ENCODE measurements at regions not wholly inside any gene's neighbourhood (a gene's known extent, or its start where the extent isn't known, plus 50 kb on each side); places are given as distances from the start of the nearest gene placed in this dataset.

DNA sequence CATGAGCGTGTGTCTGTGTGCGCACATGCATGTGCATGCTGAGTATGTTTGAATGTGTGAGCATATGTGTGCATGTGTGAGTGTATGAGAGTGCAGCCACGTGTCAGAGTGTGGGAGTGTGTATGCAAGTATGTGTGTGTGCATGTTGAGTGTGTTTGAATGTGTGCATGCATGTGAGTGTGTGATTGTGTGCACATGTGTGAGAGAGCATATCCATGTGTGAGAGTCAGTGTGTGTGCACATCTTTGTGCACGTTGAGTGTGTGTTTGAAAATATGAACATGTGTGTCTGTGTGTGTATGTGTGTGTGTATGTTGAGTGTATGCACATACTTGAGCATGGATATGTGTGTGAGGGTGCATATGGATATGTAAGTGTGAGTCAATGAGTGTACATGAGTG, 730.8 kb downstream of the VRK1 start:
- Histone ChIP-seq H3K9me3 (replicated peaks in 1 of 2; ENCODE audit: control insufficient read depth in 2 of 2, insufficient read depth in 1 of 2, low read depth in 1 of 2, low read length in 2 of 2) (no peaks in the 10 kb centered on the region), H2BK15ac (ENCODE audit: low read length) (no peak overlapping the region), H2BK120ac (ENCODE audit: low read depth, low read length) (no peak overlapping the region), H3K23ac (ENCODE audit: low read depth, low read length, poor library complexity) (peak overlapping the region; percentile 11), H3K4me3 (ENCODE audit: low read length in 2 of 2) (peak overlapping the region in 1 of 2 donors; percentile 20), H2AK5ac (ENCODE audit: low read depth, low read length) (no peak overlapping the region), H3K27me3 (ENCODE audit: control insufficient read depth in 3 of 3, insufficient read depth in 3 of 3, low read depth in 1 of 3, low read length in 3 of 3) (no peaks in the 10 kb centered on the region), H3K4me2 (ENCODE audit: insufficient read depth, low read length, poor library complexity, severe bottlenecking) (no peak overlapping the region), H3K4ac (ENCODE audit: low read length) (no peak overlapping the region), H3K9ac (ENCODE audit: low read depth, low read length, poor library complexity) (no peak overlapping the region), H3K36me3 (replicated peaks in 1 of 2; ENCODE audit: control insufficient read depth in 2 of 2, insufficient read depth in 2 of 2, low read length in 2 of 2) (no peaks in the 10 kb centered on the region), H3K79me1 (ENCODE audit: low read depth, low read length) (no peaks in the 10 kb centered on the region), H2AFZ (ENCODE audit: low read length) (no peak overlapping the region), H3K4me1 (ENCODE audit: control insufficient read depth in 2 of 2, insufficient read depth in 1 of 2, low read depth in 1 of 2, low read length in 2 of 2) (no peaks in the 10 kb centered on the region), H3K27ac (replicated peaks; ENCODE audit: low read length) (no peak overlapping the region), H4K91ac (ENCODE audit: low read depth, low read length, poor library complexity) (no peak overlapping the region), H2BK12ac (ENCODE audit: low read length) (no peak overlapping the region), H3K14ac (ENCODE audit: low read length) (no peak overlapping the region), H4K8ac (ENCODE audit: low read depth, low read length) (no peak overlapping the region), H2BK5ac (ENCODE audit: low read length) (no peak overlapping the region), H3K18ac (ENCODE audit: low read length) (no peak overlapping the region)
- no CpG with 5 or more reads among the region's 4 CpGs for WGBS, 2 donors (ENCODE audit: extremely low coverage in 2 of 2, insufficient read length in 2 of 2, insufficient replicate concordance in 1 of 2)
- no peak for DNase-seq (ENCODE audit: low spot score)

DNA sequence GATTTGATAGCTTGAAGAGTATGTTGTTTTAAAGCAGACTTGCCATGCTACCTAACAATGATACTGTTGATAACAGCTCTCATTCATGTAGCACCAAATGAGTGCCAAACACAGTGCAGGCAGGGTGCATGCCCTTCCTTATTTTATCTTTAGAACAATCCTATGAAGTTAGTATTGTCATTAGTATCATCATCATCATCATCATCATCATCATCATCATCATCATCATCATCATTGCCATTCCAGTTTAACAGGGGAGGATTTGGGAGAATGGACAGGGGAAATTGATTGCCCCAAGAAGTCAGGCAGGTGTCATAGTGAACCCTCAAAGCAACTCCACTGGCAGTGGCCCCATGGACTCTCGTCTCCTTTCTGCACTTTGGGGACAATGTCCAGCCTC, 734.9 kb downstream of the VRK1 start:
- no peaks in the 10 kb centered on the region for H3K27me3 ChIP-seq (ENCODE audit: control insufficient read depth in 3 of 3, insufficient read depth in 3 of 3, low read depth in 1 of 3, low read length in 3 of 3)
- H3K23ac ChIP-seq (ENCODE audit: low read depth, low read length, poor library complexity), result no peak overlapping the region
- no peaks in the 10 kb centered on the region for H3K36me3 ChIP-seq (replicated peaks in 1 of 2; ENCODE audit: control insufficient read depth in 2 of 2, insufficient read depth in 2 of 2, low read length in 2 of 2)
- no peak overlapping the region for H2AFZ ChIP-seq (ENCODE audit: low read length)
- no peak overlapping the region for H2BK120ac ChIP-seq (ENCODE audit: low read depth, low read length)
- no peaks in the 10 kb centered on the region for H3K9me3 ChIP-seq (replicated peaks in 1 of 2; ENCODE audit: control insufficient read depth in 2 of 2, insufficient read depth in 1 of 2, low read depth in 1 of 2, low read length in 2 of 2)
- H2BK5ac ChIP-seq (ENCODE audit: low read length), result no peak overlapping the region
- no peak overlapping the region for H3K4me3 ChIP-seq (ENCODE audit: low read length in 2 of 2)
- H3K79me1 ChIP-seq (ENCODE audit: low read depth, low read length), result no peaks in the 10 kb centered on the region
- H2BK12ac ChIP-seq (ENCODE audit: low read length), result no peak overlapping the region
- H2BK15ac ChIP-seq (ENCODE audit: low read length), result no peak overlapping the region
- H4K8ac ChIP-seq (ENCODE audit: low read depth, low read length), result no peak overlapping the region
- H3K9ac ChIP-seq (ENCODE audit: low read depth, low read length, poor library complexity), result no peak overlapping the region
- no peaks in the 10 kb centered on the region for H3K4me1 ChIP-seq (ENCODE audit: control insufficient read depth in 2 of 2, insufficient read depth in 1 of 2, low read depth in 1 of 2, low read length in 2 of 2)
- no peak overlapping the region for H4K91ac ChIP-seq (ENCODE audit: low read depth, low read length, poor library complexity)
- no peak overlapping the region for H3K4ac ChIP-seq (ENCODE audit: low read length)
- no CpG with 5 or more reads among the region's 1 CpG for WGBS, 2 donors (ENCODE audit: extremely low coverage in 2 of 2, insufficient read length in 2 of 2, insufficient replicate concordance in 1 of 2)
- no peak overlapping the region for H3K14ac ChIP-seq (ENCODE audit: low read length)
- no peak overlapping the region for H3K27ac ChIP-seq (replicated peaks; ENCODE audit: low read length)
- H3K18ac ChIP-seq (ENCODE audit: low read length), result no peak overlapping the region
- H3K4me2 ChIP-seq (ENCODE audit: insufficient read depth, low read length, poor library complexity, severe bottlenecking), result no peak overlapping the region
- no peak for DNase-seq (ENCODE audit: low spot score)
- H2AK5ac ChIP-seq (ENCODE audit: low read depth, low read length), result no peak overlapping the region

DNA sequence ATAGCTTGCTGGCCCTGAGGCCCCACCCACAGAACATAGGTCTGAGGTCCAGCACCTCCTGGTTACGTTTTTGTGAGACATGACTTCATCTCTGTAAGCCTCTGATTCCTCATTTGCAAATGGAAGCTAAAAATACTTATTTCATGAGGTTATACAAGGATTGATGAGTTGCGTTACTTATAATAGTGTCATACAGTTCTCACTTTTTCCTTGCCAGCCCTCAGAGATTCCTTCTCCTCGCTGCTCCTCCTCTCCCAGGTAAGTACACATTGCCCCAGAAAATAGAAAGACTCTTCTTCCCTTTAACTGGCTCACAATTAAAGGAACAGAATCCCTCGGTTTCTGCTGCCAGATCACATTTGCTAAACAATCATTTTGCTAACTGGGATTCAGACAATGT, 739.2 kb downstream of the VRK1 start:
- WGBS, 2 donors (ENCODE audit: extremely low coverage in 2 of 2, insufficient read length in 2 of 2, insufficient replicate concordance in 1 of 2), result no CpG with 5 or more reads among the region's 4 CpGs
- H3K4ac ChIP-seq (ENCODE audit: low read length), result no peak overlapping the region
- H2BK12ac ChIP-seq (ENCODE audit: low read length), result no peak overlapping the region
- H2BK120ac ChIP-seq (ENCODE audit: low read depth, low read length), result no peak overlapping the region
- H2BK15ac ChIP-seq (ENCODE audit: low read length), result no peak overlapping the region
- no peaks in the 10 kb centered on the region for H3K4me1 ChIP-seq (ENCODE audit: control insufficient read depth in 2 of 2, insufficient read depth in 1 of 2, low read depth in 1 of 2, low read length in 2 of 2)
- H3K36me3 ChIP-seq (replicated peaks in 1 of 2; ENCODE audit: control insufficient read depth in 2 of 2, insufficient read depth in 2 of 2, low read length in 2 of 2), result no peaks in the 10 kb centered on the region
- no peak overlapping the region for H3K9ac ChIP-seq (ENCODE audit: low read depth, low read length, poor library complexity)
- no peak overlapping the region for H2BK5ac ChIP-seq (ENCODE audit: low read length)
- no peak overlapping the region for H3K4me2 ChIP-seq (ENCODE audit: insufficient read depth, low read length, poor library complexity, severe bottlenecking)
- DNase-seq (ENCODE audit: low spot score), result no peak
- no peak overlapping the region for H3K14ac ChIP-seq (ENCODE audit: low read length)
- no peak overlapping the region for H3K23ac ChIP-seq (ENCODE audit: low read depth, low read length, poor library complexity)
- no peak overlapping the region for H3K18ac ChIP-seq (ENCODE audit: low read length)
- H3K79me1 ChIP-seq (ENCODE audit: low read depth, low read length), result no peaks in the 10 kb centered on the region
- no peaks in the 10 kb centered on the region for H3K9me3 ChIP-seq (replicated peaks in 1 of 2; ENCODE audit: control insufficient read depth in 2 of 2, insufficient read depth in 1 of 2, low read depth in 1 of 2, low read length in 2 of 2)
- H2AFZ ChIP-seq (ENCODE audit: low read length), result no peak overlapping the region
- no peak overlapping the region for H4K8ac ChIP-seq (ENCODE audit: low read depth, low read length)
- H3K27me3 ChIP-seq (ENCODE audit: control insufficient read depth in 3 of 3, insufficient read depth in 3 of 3, low read depth in 1 of 3, low read length in 3 of 3), result no peaks in the 10 kb centered on the region
- no peak overlapping the region for H2AK5ac ChIP-seq (ENCODE audit: low read depth, low read length)
- H3K4me3 ChIP-seq (ENCODE audit: low read length in 2 of 2), result no peak overlapping the region
- H4K91ac ChIP-seq (ENCODE audit: low read depth, low read length, poor library complexity), result no peak overlapping the region
- no peak overlapping the region for H3K27ac ChIP-seq (replicated peaks; ENCODE audit: low read length)

DNA sequence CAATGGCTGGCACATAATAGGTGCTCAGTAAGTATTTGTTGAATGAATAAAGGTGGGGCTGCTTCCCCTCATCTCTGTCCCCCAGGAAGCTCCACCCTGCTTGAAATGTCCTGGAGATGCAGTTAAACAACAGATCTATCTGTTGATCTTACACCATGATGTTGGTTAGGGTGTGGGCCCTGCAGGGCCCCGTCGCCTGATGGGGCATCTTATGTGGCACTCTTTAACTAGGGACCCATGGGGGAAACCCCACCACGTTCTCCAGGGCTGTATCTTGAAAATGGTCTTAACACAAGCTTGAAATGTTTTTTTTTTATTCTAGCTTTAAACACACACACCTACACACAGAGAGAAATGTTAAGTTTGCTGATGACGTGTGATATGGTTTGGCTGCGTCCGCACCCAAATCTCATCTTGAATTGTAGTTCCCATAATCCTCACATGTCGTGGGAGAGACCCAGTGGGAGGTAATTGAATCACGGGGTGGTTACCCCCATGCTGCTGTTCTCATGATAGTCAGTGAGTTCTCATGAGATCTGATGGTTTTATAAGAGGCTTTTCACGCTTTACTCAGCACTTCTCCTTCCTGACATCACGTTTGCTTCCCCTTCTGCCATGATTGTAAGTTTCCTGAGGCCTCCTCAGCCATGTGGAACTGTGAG, 741.7 kb downstream of the VRK1 start:
- Histone ChIP-seq H3K23ac (ENCODE audit: low read depth, low read length, poor library complexity) (no peak overlapping the region), H3K4ac (ENCODE audit: low read length) (no peak overlapping the region), H3K36me3 (replicated peaks in 1 of 2; ENCODE audit: control insufficient read depth in 2 of 2, insufficient read depth in 2 of 2, low read length in 2 of 2) (no peaks in the 10 kb centered on the region), H4K91ac (ENCODE audit: low read depth, low read length, poor library complexity) (no peak overlapping the region), H2AK5ac (ENCODE audit: low read depth, low read length) (no peak overlapping the region), H2BK15ac (ENCODE audit: low read length) (no peak overlapping the region), H3K4me1 (ENCODE audit: control insufficient read depth in 2 of 2, insufficient read depth in 1 of 2, low read depth in 1 of 2, low read length in 2 of 2) (no peaks in the 10 kb centered on the region), H3K9ac (ENCODE audit: low read depth, low read length, poor library complexity) (no peak overlapping the region), H3K4me3 (ENCODE audit: low read length in 2 of 2) (no peak overlapping the region), H2BK120ac (ENCODE audit: low read depth, low read length) (no peak overlapping the region), H2BK12ac (ENCODE audit: low read length) (no peak overlapping the region), H3K14ac (ENCODE audit: low read length) (no peak overlapping the region), H2BK5ac (ENCODE audit: low read length) (no peak overlapping the region), H3K27ac (replicated peaks; ENCODE audit: low read length) (no peak overlapping the region), H3K27me3 (ENCODE audit: control insufficient read depth in 3 of 3, insufficient read depth in 3 of 3, low read depth in 1 of 3, low read length in 3 of 3) (no peaks in the 10 kb centered on the region), H3K4me2 (ENCODE audit: insufficient read depth, low read length, poor library complexity, severe bottlenecking) (no peak overlapping the region), H4K8ac (ENCODE audit: low read depth, low read length) (no peak overlapping the region), H2AFZ (ENCODE audit: low read length) (no peak overlapping the region), H3K18ac (ENCODE audit: low read length) (no peak overlapping the region), H3K79me1 (ENCODE audit: low read depth, low read length) (no peaks in the 10 kb centered on the region), H3K9me3 (replicated peaks in 1 of 2; ENCODE audit: control insufficient read depth in 2 of 2, insufficient read depth in 1 of 2, low read depth in 1 of 2, low read length in 2 of 2) (no peaks in the 10 kb centered on the region)
- DNase-seq (ENCODE audit: low spot score), result no peak
- no CpG with 5 or more reads among the region's 10 CpGs for WGBS, 2 donors (ENCODE audit: extremely low coverage in 2 of 2, insufficient read length in 2 of 2, insufficient replicate concordance in 1 of 2)
